ENCODE measurements at regions not wholly inside any gene's neighbourhood (a gene's known extent, or its start where the extent isn't known, plus 50 kb on each side); places are given as distances from the start of the nearest gene placed in this dataset.

GRCh38 chr5:25387953-25388352, 743.2 kb upstream of the CDH10 start:
- H3K36me3 ChIP-seq (ENCODE audit: control insufficient read depth, insufficient read depth, low read length), result no peaks in the 10 kb centered on the region
- no peak for TF ChIP-seq EZH2 (IDR thresholded peaks at IDR 0.05; ENCODE audit: low read length, missing control alignments)
- TF ChIP-seq CTCF (conservative IDR thresholded peaks at IDR 0.05 in 1 of 2, IDR thresholded peaks at IDR 0.05 in 1 of 2; ENCODE audit: low read depth in 1 of 2, low read length in 2 of 2), result no peak
- H3K9me3 ChIP-seq (ENCODE audit: control insufficient read depth, insufficient read depth, low read depth, low read length), result no peaks in the 10 kb centered on the region
- no peak overlapping the region for H2AFZ ChIP-seq (ENCODE audit: low read length)
- H3K27ac ChIP-seq (ENCODE audit: insufficient read depth, low read length), result no peak overlapping the region
- no peaks in the 10 kb centered on the region for H3K4me1 ChIP-seq (ENCODE audit: control insufficient read depth, extremely low read depth, insufficient read depth, low read length)
- DNase-seq (ENCODE audit: low read depth in 2 of 2), result no peak
- H3K4me3 ChIP-seq (replicated peaks in 1 of 4; ENCODE audit: control extremely low read depth in 1 of 4, insufficient read depth in 1 of 4, low read depth in 3 of 4, low read length in 4 of 4), result no peak overlapping the region
- H3K79me2 ChIP-seq (ENCODE audit: control insufficient read depth, insufficient read depth, low read length), result no peaks in the 10 kb centered on the region
- H3K9ac ChIP-seq (ENCODE audit: insufficient read depth, low read length), result no peak overlapping the region
- H4K20me1 ChIP-seq (ENCODE audit: control insufficient read depth, extremely low read depth, insufficient read depth, low read length), result no peaks in the 10 kb centered on the region
- H3K27me3 ChIP-seq (ENCODE audit: control insufficient read depth, insufficient read depth, low read length), result no peaks in the 10 kb centered on the region
- H3K4me2 ChIP-seq (ENCODE audit: extremely low read depth, insufficient read depth, low read length), result no peak overlapping the region

GRCh38 chr5:25362799-25363198, 718.0 kb upstream of the CDH10 start:
- no peak for TF ChIP-seq CTCF (conservative IDR thresholded peaks at IDR 0.05 in 1 of 2, IDR thresholded peaks at IDR 0.05 in 1 of 2; ENCODE audit: low read depth in 1 of 2, low read length in 2 of 2)
- no peak for TF ChIP-seq EZH2 (IDR thresholded peaks at IDR 0.05; ENCODE audit: low read length, missing control alignments)
- Histone ChIP-seq H3K27me3 (ENCODE audit: control insufficient read depth, insufficient read depth, low read length) (no peaks in the 10 kb centered on the region), H3K4me2 (ENCODE audit: extremely low read depth, insufficient read depth, low read length) (no peak overlapping the region), H3K9ac (ENCODE audit: insufficient read depth, low read length) (no peak overlapping the region), H3K4me1 (ENCODE audit: control insufficient read depth, extremely low read depth, insufficient read depth, low read length) (no peaks in the 10 kb centered on the region), H2AFZ (ENCODE audit: low read length) (no peak overlapping the region), H4K20me1 (ENCODE audit: control insufficient read depth, extremely low read depth, insufficient read depth, low read length) (no peaks in the 10 kb centered on the region), H3K27ac (ENCODE audit: insufficient read depth, low read length) (no peak overlapping the region), H3K36me3 (ENCODE audit: control insufficient read depth, insufficient read depth, low read length) (no peaks in the 10 kb centered on the region), H3K4me3 (replicated peaks in 1 of 4; ENCODE audit: control extremely low read depth in 1 of 4, insufficient read depth in 1 of 4, low read depth in 3 of 4, low read length in 4 of 4) (no peak overlapping the region), H3K79me2 (ENCODE audit: control insufficient read depth, insufficient read depth, low read length) (no peaks in the 10 kb centered on the region), H3K9me3 (ENCODE audit: control insufficient read depth, insufficient read depth, low read depth, low read length) (no peaks in the 10 kb centered on the region)
- no peak for DNase-seq (ENCODE audit: low read depth in 2 of 2)

DNA sequence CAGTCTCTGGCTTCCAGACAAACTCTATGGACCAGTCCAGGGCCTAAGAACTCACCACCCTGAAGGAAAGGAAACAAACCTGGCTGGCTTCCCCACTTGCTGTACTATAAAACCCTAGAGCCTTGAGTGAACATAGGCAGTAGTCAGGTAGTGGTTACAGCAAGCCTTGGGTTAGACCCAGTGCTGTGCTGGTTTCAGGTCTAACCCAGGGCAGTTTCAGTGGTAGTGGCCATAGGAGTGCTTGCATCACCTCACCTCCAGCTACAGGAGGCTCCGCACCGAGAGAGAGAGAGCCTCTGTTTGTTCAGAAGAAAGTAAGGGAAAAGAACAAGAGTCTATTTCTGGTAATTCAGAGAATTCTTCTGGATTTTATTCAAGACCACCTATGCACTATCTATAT, 714.1 kb upstream of the CDH10 start:
- no peaks in the 10 kb centered on the region for H3K79me2 ChIP-seq (ENCODE audit: control insufficient read depth, insufficient read depth, low read length)
- no peaks in the 10 kb centered on the region for H3K4me1 ChIP-seq (ENCODE audit: control insufficient read depth, extremely low read depth, insufficient read depth, low read length)
- DNase-seq (ENCODE audit: low read depth in 2 of 2), result no peak
- no peak for TF ChIP-seq EZH2 (IDR thresholded peaks at IDR 0.05; ENCODE audit: low read length, missing control alignments)
- no peak overlapping the region for H3K4me3 ChIP-seq (replicated peaks in 1 of 4; ENCODE audit: control extremely low read depth in 1 of 4, insufficient read depth in 1 of 4, low read depth in 3 of 4, low read length in 4 of 4)
- H3K27me3 ChIP-seq (ENCODE audit: control insufficient read depth, insufficient read depth, low read length), result no peaks in the 10 kb centered on the region
- H3K9me3 ChIP-seq (ENCODE audit: control insufficient read depth, insufficient read depth, low read depth, low read length), result no peaks in the 10 kb centered on the region
- no peaks in the 10 kb centered on the region for H4K20me1 ChIP-seq (ENCODE audit: control insufficient read depth, extremely low read depth, insufficient read depth, low read length)
- no peak overlapping the region for H2AFZ ChIP-seq (ENCODE audit: low read length)
- H3K36me3 ChIP-seq (ENCODE audit: control insufficient read depth, insufficient read depth, low read length), result no peaks in the 10 kb centered on the region
- no peak overlapping the region for H3K27ac ChIP-seq (ENCODE audit: insufficient read depth, low read length)
- no peak overlapping the region for H3K4me2 ChIP-seq (ENCODE audit: extremely low read depth, insufficient read depth, low read length)
- no peak overlapping the region for H3K9ac ChIP-seq (ENCODE audit: insufficient read depth, low read length)

Data from fibroblast of lung (primary cell).